K562 (cell line): ENCODE measurements at regions not wholly inside any gene's neighbourhood (a gene's known extent, or its start where the extent isn't known, plus 50 kb on each side); places are given as distances from the start of the nearest gene placed in this dataset.

Source experiments
- ATF7 ChIP-seq: fragments of 450-650 bp; IDR thresholded peaks from 2 replicates; pipeline ENCODE4 v1.7.1; 2014; ENCODE audit warnings: mild to moderate bottlenecking, moderate library complexity
- CREB1 ChIP-seq, 2 experiments: sonication (generic) in 1 of 2; formaldehyde crosslinking in 1 of 2; IDR thresholded peaks; 2 replicates each; pipeline versions ENCODE4 v1.6.1 to v1.8.0; 2012 to 2022; ENCODE audit warnings: inconsistent platforms in 1 of 2, mild to moderate bottlenecking in 1 of 2, missing genetic modification reagents in 1 of 2, moderate library complexity in 1 of 2
- CTCF ChIP-seq, 3 experiments: IDR thresholded peaks in 2 of 3; conservative IDR thresholded peaks in 1 of 3; 2 replicates each; pipeline ENCODE4 v1.5.1; 2011 to 2012; ENCODE audit warnings: low read length in 3 of 3, mild to moderate bottlenecking in 3 of 3, control low read depth in 2 of 3, improper control_type of control experiment in 1 of 3, inconsistent platforms in 1 of 3, low read depth in 1 of 3, mixed read lengths in 1 of 3, moderate library complexity in 1 of 3; ENCODE audit not compliant: insufficient read depth in 2 of 3
- HDGF ChIP-seq: fragments of 450-650 bp; IDR thresholded peaks from 2 replicates; pipeline ENCODE4 v1.6.1; 2016
- MAFG ChIP-seq: fragments of 450-650 bp; conservative IDR thresholded peaks from 2 replicates; pipeline ENCODE4 v1.6.1; 2016; ENCODE audit warnings: missing genetic modification characterization, missing compliant biosample characterization
- RAD21 ChIP-seq, 2 experiments: fragments of 250-450 bp in 1 of 2; fragments of 450-650 bp in 1 of 2; sonication (Bioruptor Pico) in 1 of 2; formaldehyde crosslinking in 1 of 2; IDR thresholded peaks in 1 of 2; conservative IDR thresholded peaks in 1 of 2; 2 replicates each; pipeline versions ENCODE4 v1.4.0 to v1.8.0; 2020 to 2022; ENCODE audit warnings: mild to moderate bottlenecking in 2 of 2, moderate library complexity in 1 of 2
- SP1 ChIP-seq: sonication (generic); formaldehyde crosslinking; IDR thresholded peaks from 2 replicates; pipeline ENCODE4 v1.8.1; 2022; ENCODE audit warnings: mild to moderate bottlenecking, missing genetic modification reagents
- USF2 ChIP-seq: sonication (generic); formaldehyde crosslinking; IDR thresholded peaks from 2 replicates; pipeline ENCODE4 v1.5.0; 2020; ENCODE audit warnings: missing genetic modification reagents
- ZFX ChIP-seq: sonication (generic); formaldehyde crosslinking; IDR thresholded peaks from 2 replicates; pipeline ENCODE4 v1.8.0; 2022; ENCODE audit warnings: mild to moderate bottlenecking, missing genetic modification reagents, moderate library complexity
- ZNF175 ChIP-seq: fragments of 200-800 bp; sonication (Bioruptor generic); IDR thresholded peaks from 2 replicates; pipeline ENCODE4 v1.6.1; 2016; ENCODE audit warnings: low read depth, mild to moderate bottlenecking, missing genetic modification characterization, missing compliant biosample characterization
- ZNF311 ChIP-seq: fragments of 250-450 bp; sonication (Bioruptor Pico); IDR thresholded peaks from 2 replicates; pipeline ENCODE4 v1.4.0; 2020; ENCODE audit warnings: mild to moderate bottlenecking, moderate library complexity
- ZNF639 ChIP-seq, 2 experiments: fragments of 200-800 bp in 1 of 2; sonication (Bioruptor generic) in 1 of 2; sonication (generic) in 1 of 2; formaldehyde crosslinking in 1 of 2; IDR thresholded peaks in 1 of 2; conservative IDR thresholded peaks in 1 of 2; 2 replicates each; pipeline versions ENCODE4 v1.5.0 to v1.6.1; 2016 to 2020; ENCODE audit warnings: missing compliant biosample characterization in 1 of 2, missing genetic modification characterization in 1 of 2, missing genetic modification reagents in 1 of 2

- TF ChIP-seq CREB1 (IDR thresholded peaks at IDR 0.05) (no peak), CREB1 (CRISPR knock-in tag; IDR thresholded peaks at IDR 0.05) (no peak), MAFG (tag) (no peak), ZNF311 (CRISPR knock-in tag) (no peak), ZFX (CRISPR knock-in tag) (no peak), HDGF (no peak), ATF7 (no peak), ZNF639 (CRISPR knock-in tag; conservative IDR thresholded peaks at IDR 0.05 in 1 of 2, IDR thresholded peaks at IDR 0.05 in 1 of 2) (no peak), SP1 (CRISPR knock-in tag) (no peak), RAD21 (CRISPR knock-in tag; conservative IDR thresholded peaks at IDR 0.05 in 1 of 2, IDR thresholded peaks at IDR 0.05 in 1 of 2) (no peak), ZNF175 (CRISPR knock-in tag) (no peak), USF2 (CRISPR knock-in tag) (no peak), CTCF (IDR thresholded peaks at IDR 0.05 in 2 of 3, conservative IDR thresholded peaks at IDR 0.05 in 1 of 3; ENCODE audit: insufficient read depth in 2 of 3, low read depth in 1 of 3, low read length in 3 of 3) (no peak)
Observed at GRCh38 chr7:12888717-12889116, 201.3 kb downstream of the ARL4A start.
